ENCODE measurements at regions not wholly inside any gene's neighbourhood (a gene's known extent, or its start where the extent isn't known, plus 50 kb on each side); places are given as distances from the start of the nearest gene placed in this dataset.

GRCh38 chr21:38914528-38915293, 109.0 kb downstream of the ETS2 start:
- DNase-seq: peak; percentile 66
- intact Hi-C loops (cut with DNase I): loop anchor here (5.0 kb wide), 2 partner anchors 107 to 157 kb away; partner anchors contain the start of gene ETS2
- Histone ChIP-seq H3K27me3 (no peaks in the 10 kb centered on the region), H3K36me3 (no peaks in the 10 kb centered on the region), H3K9me3 (no peaks in the 10 kb centered on the region), H3K4me3 (no peak overlapping the region), H3K27ac (peak overlapping the region; percentile 27 to 72 (median 40)), H3K4me1 (peaks cover 0 to 33% (median 23%) of the 10 kb centered on the region in 4 donors)
- TF ChIP-seq CTCF (IDR thresholded peaks at IDR 0.05) (no peak), POLR2AphosphoS5 (IDR thresholded peaks at IDR 0.05) (no peak)
- 23 to 61% methylated on average over 10 of the region's 10 CpGs for WGBS, 2 donors

GRCh38 chr21:38913893-38914527, 108.3 kb downstream of the ETS2 start:
- intact Hi-C loops (cut with DNase I): loop anchor here (5.0 kb wide), 2 partner anchors 107 to 157 kb away; partner anchors contain the start of gene ETS2
- no peaks in the 10 kb centered on the region for H3K9me3 ChIP-seq
- no peak overlapping the region for H3K4me3 ChIP-seq
- H3K36me3 ChIP-seq: no peaks in the 10 kb centered on the region
- peaks cover 0 to 33% (median 23%) of the 10 kb centered on the region in 4 donors for H3K4me1 ChIP-seq
- peak overlapping the region; percentile 39 to 82 (median 79) for H3K27ac ChIP-seq
- peak; percentile 12 for DNase-seq
- H3K27me3 ChIP-seq: no peaks in the 10 kb centered on the region
- TF ChIP-seq POLR2AphosphoS5 (IDR thresholded peaks at IDR 0.05) (no peak), CTCF (IDR thresholded peaks at IDR 0.05) (no peak), POLR2A (IDR thresholded peaks at IDR 0.05) (no peak), EP300 (IDR thresholded peaks at IDR 0.05) (no peak)
- WGBS, 2 donors: 78 to 89% methylated on average over 3 of the region's 3 CpGs

DNA sequence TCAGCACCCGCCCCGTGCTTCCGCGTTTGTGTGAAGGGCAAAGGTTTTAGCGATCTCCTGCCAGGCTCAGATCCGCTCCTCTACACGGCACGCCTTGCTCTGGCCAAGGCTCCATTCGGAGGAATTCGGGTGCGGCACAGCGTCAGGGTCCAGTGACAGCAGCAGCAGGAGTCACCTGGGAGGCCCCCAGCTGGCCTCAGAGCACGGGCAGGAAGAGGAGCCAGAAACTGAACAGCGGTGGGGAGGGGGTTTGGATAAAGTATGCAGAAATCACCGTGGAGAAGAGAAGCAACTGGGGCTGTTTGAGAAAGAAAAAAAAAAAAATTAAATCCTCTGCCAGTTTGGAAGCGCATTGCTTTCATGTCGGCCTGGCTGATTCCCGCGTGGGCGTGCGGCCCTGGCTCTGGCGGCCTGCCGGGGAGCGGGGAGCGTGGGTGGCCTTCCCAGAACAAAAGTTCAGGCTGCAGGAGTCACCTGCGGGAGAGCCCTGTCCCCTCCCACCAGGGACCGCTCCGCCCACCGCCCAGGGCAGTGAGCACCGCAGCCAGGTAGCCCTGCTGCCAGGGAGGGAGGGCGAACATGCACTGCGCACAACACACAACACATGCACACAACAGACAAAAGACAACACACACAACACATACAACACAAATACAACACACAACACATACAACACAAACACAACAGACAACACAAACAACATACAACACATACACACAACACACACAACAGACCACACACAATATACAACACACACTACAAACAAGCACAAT, 107.6 kb downstream of the ETS2 start:
- WGBS, 2 donors: 10 to 46% methylated on average over 32 of the region's 32 CpGs
- H3K4me3 ChIP-seq: peak overlapping the region in 3 of 4 donors; percentile 11 to 17 (median 16)

More for the DNA sequence above, 107.6 kb downstream of the ETS2 start:
- Histone ChIP-seq H3K27me3 (no peaks in the 10 kb centered on the region), H3K4me1 (peaks cover 0 to 33% (median 23%) of the 10 kb centered on the region in 4 donors), H3K36me3 (no peaks in the 10 kb centered on the region), H3K27ac (peak overlapping the region; percentile 54 to 82 (median 79)), H3K9me3 (no peaks in the 10 kb centered on the region)
- DNase-seq: peak; percentile 91
- TF ChIP-seq POLR2A (IDR thresholded peaks at IDR 0.05) (peak in 1 of 2 donors; percentile 49), CTCF (IDR thresholded peaks at IDR 0.05) (no peak), EP300 (IDR thresholded peaks at IDR 0.05) (no peak), POLR2AphosphoS5 (IDR thresholded peaks at IDR 0.05) (peak in 3 of 4 donors; percentile 35 to 42 (median 36))
- intact Hi-C loops (cut with DNase I): loop anchor here (5.0 kb wide), 2 partner anchors 106 to 156 kb away; partner anchors contain the start of gene ETS2

Measured in sigmoid colon (tissue), 6 donors.